GM12892 (cell line): ENCODE measurements at regions not wholly inside any gene's neighbourhood (a gene's known extent, or its start where the extent isn't known, plus 50 kb on each side); places are given as distances from the start of the nearest gene placed in this dataset.

Experiments used
- POLR2A ChIP-seq: IDR thresholded peaks from 2 replicates; pipeline ENCODE4 v1.6.1; 2011; ENCODE audit warnings: low read depth, low read length, control low read depth
- TAF1 ChIP-seq: IDR thresholded peaks from 2 replicates; pipeline ENCODE4 v1.6.1; 2011; ENCODE audit warnings: low read depth, mild to moderate bottlenecking, control low read depth, low read length, borderline replicate concordance

DNA sequence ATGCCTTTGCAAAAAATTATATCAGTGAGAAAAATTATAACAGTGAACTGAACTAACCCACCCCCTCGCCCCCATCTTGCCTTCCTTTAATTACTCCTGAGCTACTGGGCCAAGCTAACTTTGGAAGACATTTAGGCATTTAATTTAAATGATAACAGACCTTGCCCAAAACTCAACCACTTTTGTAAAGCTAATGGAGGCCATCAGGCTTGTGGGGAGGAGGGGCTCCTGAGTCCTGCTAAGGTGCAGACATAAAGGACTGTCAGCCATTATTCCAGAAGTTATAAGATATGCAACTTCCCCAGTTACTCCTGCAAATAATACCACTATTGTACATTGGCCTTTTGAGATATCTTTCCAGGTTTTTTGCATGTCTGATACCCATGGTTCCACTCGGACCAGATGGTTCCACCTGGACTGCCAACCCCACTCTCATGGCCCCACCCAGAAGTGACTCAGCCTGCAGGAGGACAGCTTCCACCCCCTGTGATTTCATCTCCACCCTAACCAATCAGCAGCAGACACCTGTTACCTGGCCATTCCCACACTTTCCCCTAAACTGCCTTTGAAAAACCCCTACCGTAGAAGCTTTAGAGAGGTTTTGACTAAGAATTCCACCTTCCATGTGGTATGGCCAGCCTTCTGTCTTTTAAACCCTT, 805.4 kb upstream of the CDH6 start:
- TF ChIP-seq POLR2A (no peak), TAF1 (no peak)
